H1 (cell line): ENCODE measurements at regions not wholly inside any gene's neighbourhood (a gene's known extent, or its start where the extent isn't known, plus 50 kb on each side); places are given as distances from the start of the nearest gene placed in this dataset.

Source experiments
- CEBPB ChIP-seq: IDR thresholded peaks from 2 replicates; pipeline ENCODE4 v1.6.1; 2012; ENCODE audit warnings: low read depth, low read length
- CHD2 ChIP-seq: IDR thresholded peaks from 2 replicates; pipeline ENCODE4 v1.6.1; 2012; ENCODE audit warnings: low read length, improper control_type of control experiment
- CHD7 ChIP-seq: fragments of 300-600 bp; sonication (generic); IDR thresholded peaks from 2 replicates; pipeline ENCODE4 v1.7.1; 2012; ENCODE audit warnings: low read length, moderate library complexity, mild to moderate bottlenecking, inconsistent platforms; ENCODE audit not compliant: insufficient replicate concordance
- CTBP2 ChIP-seq: IDR thresholded peaks from 2 replicates; pipeline ENCODE4 v1.7.0; 2011; ENCODE audit warnings: borderline replicate concordance, mild to moderate bottlenecking, moderate library complexity, mixed read lengths, low read length; ENCODE audit not compliant: insufficient read depth, insufficient read length
- RBBP5 ChIP-seq: IDR thresholded peaks from 2 replicates; pipeline ENCODE4 v1.7.1; 2012; ENCODE audit warnings: low read depth, mild to moderate bottlenecking, inconsistent platforms, low read length, moderate library complexity, borderline replicate concordance
- RFX5 ChIP-seq: IDR thresholded peaks from 2 replicates; pipeline ENCODE4 v1.6.1; 2011; ENCODE audit warnings: low read depth, low read length, improper control_type of control experiment, borderline replicate concordance
- SP4 ChIP-seq: IDR thresholded peaks from 2 replicates; pipeline ENCODE4 v1.6.1; 2012; ENCODE audit warnings: low read length, inconsistent platforms
- ZNF274 ChIP-seq: IDR thresholded peaks from 2 replicates; pipeline ENCODE4 v1.7.0; 2012; ENCODE audit warnings: low read length, borderline replicate concordance; ENCODE audit errors: extremely low read depth

DNA sequence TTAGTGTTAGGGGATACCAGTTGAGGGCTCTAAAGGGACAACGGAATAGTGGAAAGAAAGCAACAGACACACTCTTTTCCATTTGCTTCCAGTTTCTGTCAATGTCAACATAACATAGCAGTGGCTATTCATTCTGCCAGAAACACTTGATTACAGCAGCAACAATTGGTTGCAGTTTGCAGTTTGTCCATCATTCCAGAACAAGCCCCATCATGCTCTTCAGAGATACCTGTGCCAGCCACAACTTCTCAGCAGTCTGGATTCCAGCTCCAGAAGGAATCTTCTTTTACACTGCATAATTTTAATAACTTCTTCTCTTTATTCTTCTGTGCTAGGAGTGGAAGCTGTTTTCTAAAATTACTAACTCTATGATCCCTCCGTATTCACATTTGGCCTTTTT lies 1521.4 kb downstream of the PLA2G4A start (continued):
- no peak for TF ChIP-seq CHD7
- TF ChIP-seq CEBPB, result no peak
- no peak for TF ChIP-seq RBBP5
- no peak for TF ChIP-seq RFX5
- TF ChIP-seq ZNF274, result no peak
- no peak for TF ChIP-seq CHD2
- TF ChIP-seq SP4, result no peak
- TF ChIP-seq CTBP2, result no peak
